Sigmoid colon (tissue), 4 donors: ENCODE measurements at regions not wholly inside any gene's neighbourhood (a gene's known extent, or its start where the extent isn't known, plus 50 kb on each side); places are given as distances from the start of the nearest gene placed in this dataset.

Source experiments
- CTCF ChIP-seq, 4 experiments: fragments of 450-650 bp in 3 of 4; fragments of 200-600 bp in 1 of 4; IDR thresholded peaks; one replicate each; pipeline ENCODE4 v1.5.1; 2016 to 2019; ENCODE audit warnings: antibody characterized with exemption in 4 of 4, mild to moderate bottlenecking in 3 of 4, moderate library complexity in 2 of 4
- POLR2A ChIP-seq, 2 donors: fragments of 450-650 bp; IDR thresholded peaks; one replicate each; pipeline ENCODE4 v1.6.1; 2016; ENCODE audit warnings: antibody characterized with exemption in 2 of 2, mild to moderate bottlenecking in 2 of 2, moderate library complexity in 2 of 2
- POLR2AphosphoS5 ChIP-seq, 4 donors: sonication (generic); formaldehyde crosslinking; IDR thresholded peaks; one replicate each; pipeline ENCODE4 v1.6.1; 2017; ENCODE audit warnings: antibody characterized with exemption in 4 of 4

GRCh38 chr14:98270201-98270600 lies 1001.8 kb downstream of the BCL11B start:
- TF ChIP-seq CTCF (IDR thresholded peaks at IDR 0.05), result no peak
- TF ChIP-seq POLR2AphosphoS5 (IDR thresholded peaks at IDR 0.05), result no peak
- no peak for TF ChIP-seq POLR2A (IDR thresholded peaks at IDR 0.05)
